HG02840 (cell line): ENCODE measurements at regions not wholly inside any gene's neighbourhood (a gene's known extent, or its start where the extent isn't known, plus 50 kb on each side); places are given as distances from the start of the nearest gene placed in this dataset.
"Not testable (repeated sequence)": the region's sequence is repeated elsewhere in the genome, so short reads cannot be mapped to it uniquely, and the experiment has no call there.

Source experiments
- ATAC-seq: cut with Tn5 transposase; IDR thresholded peaks from one replicate; pipeline ENCODE4 v1.9.1; 2021; ENCODE audit warnings: mild to moderate bottlenecking, moderate library complexity, moderate number of reproducible peaks; ENCODE audit not compliant: unreplicated experiment, low FRiP score

DNA sequence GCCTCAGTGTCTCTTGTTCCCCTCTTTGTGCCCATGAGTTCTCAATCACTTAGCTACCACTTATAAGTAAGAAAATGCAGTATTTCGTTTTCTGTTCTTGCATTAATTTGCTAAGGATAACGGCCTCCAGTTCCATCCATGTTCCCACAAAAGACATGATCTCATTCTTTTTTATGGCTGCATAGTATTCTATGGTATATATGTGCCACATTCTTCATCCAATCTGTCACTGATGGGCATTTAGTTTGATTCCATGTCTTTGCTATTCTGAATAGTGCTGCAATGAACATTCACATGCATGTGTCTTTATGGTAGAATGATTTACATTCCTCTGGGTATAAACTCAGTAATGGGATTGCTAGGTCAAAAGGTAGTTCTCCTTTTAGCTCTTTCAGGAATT, 283.2 kb upstream of the HNRNPA3 start:
- not testable (repeated sequence) for ATAC-seq

- peak; percentile 98 for ATAC-seq
Observed at GRCh38 chr2:176931588-176932563, 280.7 kb upstream of the HNRNPA3 start.

DNA sequence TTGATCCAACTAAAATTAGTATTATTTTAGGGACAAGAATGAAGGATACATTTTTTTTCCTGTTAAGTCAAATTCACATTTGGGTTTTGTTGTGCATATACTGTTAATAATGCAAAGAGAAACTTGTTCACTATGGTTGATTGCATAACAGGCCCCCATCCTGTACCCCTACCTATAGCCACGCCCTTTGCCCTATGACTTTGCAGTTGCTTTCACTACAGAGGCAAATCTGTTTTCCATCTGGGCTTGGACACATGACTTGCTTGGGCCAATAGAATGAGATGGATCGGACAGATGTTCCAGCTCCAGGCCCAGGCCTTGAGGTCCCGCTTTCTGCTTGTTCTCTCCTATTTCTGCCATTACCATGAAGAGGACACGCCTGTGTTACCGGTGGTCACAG, 278.5 kb upstream of the HNRNPA3 start:
- no peak for ATAC-seq

DNA sequence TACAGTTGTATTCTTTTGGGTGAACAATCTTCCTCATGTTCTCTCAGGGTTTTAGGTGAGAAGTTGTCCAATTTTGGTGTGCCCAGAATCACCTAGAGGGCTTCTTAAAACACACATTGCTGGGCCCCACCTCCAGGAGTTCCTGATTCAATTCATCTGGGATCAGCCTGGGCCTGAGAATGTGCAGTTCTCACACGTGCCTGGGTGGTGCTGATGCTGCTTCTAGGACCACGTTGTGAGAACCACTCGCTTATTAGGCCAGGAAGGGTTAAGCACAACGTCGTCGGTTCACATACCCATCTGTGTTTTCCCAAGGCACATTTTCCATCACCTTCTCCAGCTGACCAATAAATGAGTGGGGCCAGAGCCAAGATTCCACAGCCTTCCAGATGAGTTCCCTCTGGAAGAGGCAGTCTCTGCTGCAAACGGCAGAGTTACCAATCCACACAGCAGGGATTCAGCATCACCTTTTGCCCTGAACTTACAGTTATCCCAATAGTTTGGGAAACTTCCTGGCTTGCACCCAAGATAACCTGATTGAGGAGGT, 277.7 kb upstream of the HNRNPA3 start:
- ATAC-seq, result no peak

DNA sequence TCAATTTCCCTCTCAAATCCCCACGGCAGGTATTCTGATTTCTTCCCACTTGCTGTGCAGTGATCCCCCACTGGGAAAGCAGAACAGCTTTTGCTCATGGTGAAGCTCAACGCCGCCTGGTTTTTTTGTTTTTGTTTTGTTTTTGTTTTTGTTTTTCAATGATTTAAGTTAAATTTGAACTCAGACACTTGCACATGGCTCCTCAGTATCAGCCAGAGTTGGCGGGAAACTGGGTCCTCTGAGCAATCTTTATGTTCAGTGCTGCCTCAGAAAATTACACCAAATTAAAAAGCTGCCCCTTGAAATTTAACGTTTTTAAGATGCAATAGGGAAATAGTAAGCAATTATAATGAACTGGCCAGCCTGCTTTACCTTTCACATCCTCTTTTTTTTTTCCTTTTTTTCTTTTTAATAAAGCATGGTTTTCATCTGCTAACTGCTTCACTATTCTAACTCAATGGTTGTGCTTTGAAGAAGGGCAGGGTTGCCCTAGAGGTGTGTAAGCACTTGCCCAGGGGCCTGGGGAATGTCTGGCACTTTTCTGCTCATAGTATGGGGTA, 277.0 kb upstream of the HNRNPA3 start:
- no peak for ATAC-seq

DNA sequence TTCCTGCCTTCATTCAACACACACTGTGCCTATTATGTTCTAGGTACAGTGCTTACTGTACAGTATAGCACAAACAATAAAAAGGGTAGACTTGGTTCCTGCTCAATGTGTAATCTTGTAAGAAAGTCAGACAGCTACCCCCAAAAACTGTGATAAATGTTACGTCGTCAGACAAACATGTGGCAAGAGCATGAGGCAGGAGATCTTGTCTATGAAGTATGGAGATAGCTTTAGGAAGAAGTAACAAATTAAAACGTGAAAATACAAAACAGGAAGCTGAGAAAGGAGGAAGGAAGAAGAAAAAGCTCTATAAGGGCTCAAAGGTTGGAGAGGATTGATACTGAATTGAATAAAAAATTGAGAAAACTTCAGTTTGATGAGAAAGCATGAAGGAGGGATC, 276.2 kb upstream of the HNRNPA3 start:
- no peak for ATAC-seq

- no peak for ATAC-seq
Observed at GRCh38 chr2:176944998-176945397, 267.6 kb upstream of the HNRNPA3 start.

GRCh38 chr2:176947754-176948153, 264.8 kb upstream of the HNRNPA3 start:
- no peak for ATAC-seq

DNA sequence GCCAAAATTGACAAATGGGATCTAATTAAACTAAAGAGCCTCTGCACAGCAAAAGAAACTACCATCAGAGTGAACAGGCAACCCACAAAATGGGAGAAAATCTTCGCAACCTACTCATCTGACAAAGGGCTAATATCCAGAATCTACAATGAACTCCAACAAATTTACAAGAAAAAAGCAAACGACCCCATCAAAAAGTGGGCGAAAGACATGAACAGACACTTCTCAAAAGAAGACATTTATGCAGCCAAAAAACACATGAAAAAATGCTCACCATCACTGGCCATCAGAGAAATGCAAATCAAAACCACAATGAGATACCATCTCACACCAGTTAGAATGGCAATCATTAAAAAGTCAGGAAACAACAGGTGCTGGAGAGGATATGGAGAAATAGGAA, 261.4 kb upstream of the HNRNPA3 start:
- ATAC-seq, result not testable (repeated sequence)

DNA sequence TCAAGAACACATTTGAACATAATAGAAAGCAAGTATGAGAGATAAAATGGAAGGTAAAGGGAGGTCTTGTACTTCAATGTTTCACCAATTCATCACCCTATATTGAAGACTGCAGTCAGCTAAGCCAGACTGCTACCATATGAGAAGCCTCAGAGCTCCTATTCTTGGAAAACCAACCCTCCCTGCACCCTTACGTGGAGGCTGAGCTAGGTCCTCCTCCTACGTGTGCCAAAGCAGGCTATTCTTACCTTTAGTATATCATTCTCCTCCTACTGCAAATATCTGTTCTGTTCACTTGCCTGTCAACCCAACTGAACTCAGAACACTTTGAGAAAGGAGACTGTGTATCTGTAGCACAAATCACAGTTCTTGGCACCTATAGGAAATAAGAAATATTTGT, 255.8 kb upstream of the HNRNPA3 start:
- no peak for ATAC-seq

- ATAC-seq, result no peak
Observed at GRCh38 chr2:176959614-176960013, 253.0 kb upstream of the HNRNPA3 start.

DNA sequence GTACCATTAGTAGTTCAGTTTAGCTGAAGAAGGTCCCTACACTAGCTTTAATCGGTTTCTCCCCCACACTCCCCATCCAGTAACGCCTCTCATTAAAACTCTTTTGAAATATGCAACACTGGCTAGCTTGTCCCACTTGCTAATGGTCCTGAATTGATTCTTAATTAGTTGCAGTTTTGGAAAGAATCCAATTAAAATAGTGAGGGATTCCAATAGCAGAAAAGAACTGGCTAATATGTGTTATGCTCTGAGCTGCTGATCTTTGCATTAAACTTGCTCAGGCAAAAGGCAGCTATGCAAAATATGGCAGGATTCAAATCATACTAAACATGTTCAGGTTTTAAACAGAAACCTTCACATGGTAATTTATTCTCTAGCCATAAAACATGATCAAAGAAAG, 252.5 kb upstream of the HNRNPA3 start:
- no peak for ATAC-seq

GRCh38 chr2:176960736-176961520, 251.7 kb upstream of the HNRNPA3 start:
- ATAC-seq, result no peak

DNA sequence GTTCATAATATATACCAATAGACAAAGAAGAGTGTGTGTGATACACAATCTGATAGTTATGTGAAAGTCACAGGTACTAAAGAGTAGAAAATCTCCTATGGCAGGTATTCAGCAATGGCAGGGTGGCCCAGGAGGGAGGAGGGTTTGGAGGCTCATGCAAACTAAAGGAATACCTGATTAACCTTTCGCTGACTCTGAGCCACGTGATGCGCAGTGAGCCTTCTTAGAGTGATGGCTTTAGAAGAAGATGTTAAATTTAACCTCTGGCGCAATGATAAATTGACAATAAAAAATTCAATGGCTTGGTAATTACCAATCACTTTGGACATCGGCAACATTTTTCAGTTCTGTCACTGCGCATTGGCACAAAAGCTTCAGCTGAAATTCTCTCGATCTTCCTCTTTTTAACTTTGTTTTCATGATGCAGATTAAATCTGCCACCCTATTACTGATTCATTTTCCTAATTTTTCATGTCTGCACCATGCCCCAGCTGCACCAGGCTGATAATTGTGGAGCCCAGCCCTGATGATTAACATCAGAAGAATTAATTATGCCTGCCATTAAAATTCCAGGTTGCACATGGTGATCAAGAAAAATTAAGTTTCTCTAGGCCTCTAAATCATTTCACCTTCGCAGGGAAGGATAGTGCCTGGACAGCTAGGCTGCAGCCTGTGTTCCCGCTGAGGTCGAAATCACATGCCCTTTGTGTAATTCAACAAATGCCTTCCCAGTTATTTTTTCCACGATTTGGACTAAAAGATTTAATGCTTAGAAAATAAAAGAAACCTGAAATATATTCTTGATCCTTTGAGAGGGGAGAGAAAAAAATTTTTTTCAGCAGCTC, 250.6 kb upstream of the HNRNPA3 start:
- no peak for ATAC-seq

GRCh38 chr2:176963568-176964287, 248.9 kb upstream of the HNRNPA3 start:
- no peak for ATAC-seq

GRCh38 chr2:176967911-176968450, 244.6 kb upstream of the HNRNPA3 start:
- no peak for ATAC-seq

DNA sequence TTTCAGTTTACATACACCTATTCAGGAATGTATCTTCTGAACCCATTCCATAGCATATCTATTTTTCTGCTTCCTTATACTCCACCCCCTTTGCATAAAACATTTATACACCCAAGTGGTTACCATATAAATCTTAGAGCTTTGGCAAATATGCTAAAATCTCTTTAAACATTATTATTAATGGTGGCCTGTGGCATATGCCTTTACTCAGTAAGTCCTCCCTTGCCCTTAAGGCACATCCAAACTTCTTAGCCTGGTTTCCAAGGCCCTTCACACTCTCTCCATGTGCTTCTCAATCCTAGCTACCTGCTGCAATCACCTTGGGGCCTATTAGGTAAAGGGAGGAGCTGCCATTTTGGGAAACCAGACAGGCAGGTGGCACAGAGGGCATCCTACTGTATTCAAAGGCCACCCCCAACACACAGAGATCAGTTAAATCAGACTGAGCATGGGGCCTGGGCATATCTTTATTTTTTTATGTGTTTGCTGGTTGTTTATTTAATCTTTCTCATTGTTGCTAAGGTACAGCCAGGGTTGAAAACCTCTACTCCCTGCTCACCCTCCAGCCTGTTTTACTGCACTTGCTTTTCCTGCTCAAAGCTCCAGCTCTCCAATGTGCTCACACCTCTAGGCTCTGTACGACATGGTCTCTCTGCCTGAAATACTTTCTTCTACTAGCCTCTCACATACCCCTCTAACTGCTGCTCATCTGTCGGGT, 242.8 kb upstream of the HNRNPA3 start:
- ATAC-seq, result no peak
